PFSK-1 (cell line): ENCODE measurements at regions not wholly inside any gene's neighbourhood (a gene's known extent, or its start where the extent isn't known, plus 50 kb on each side); places are given as distances from the start of the nearest gene placed in this dataset.

ENCODE experiments used
- FOXP2 ChIP-seq: optimal IDR thresholded peaks from 2 replicates; pipeline ENCODE3; 2011; ENCODE audit warnings: borderline replicate concordance, control low read depth, inconsistent platforms; ENCODE audit not compliant: insufficient read depth; ENCODE audit errors: extremely low read length, extremely low read depth
- POLR2AphosphoS5 ChIP-seq: IDR thresholded peaks from 2 replicates; pipeline ENCODE4 v1.6.1; 2012; ENCODE audit warnings: low read depth, mild to moderate bottlenecking, control low read depth, low read length, moderate library complexity
- REST ChIP-seq, 2 experiments: IDR thresholded peaks; 2 replicates each; pipeline versions ENCODE4 v1.6.1 to v1.8.0; 2011 to 2012; ENCODE audit warnings: low read depth in 2 of 2, low read length in 2 of 2, control low read depth in 1 of 2, inconsistent platforms in 1 of 2, mild to moderate bottlenecking in 1 of 2, moderate library complexity in 1 of 2; ENCODE audit not compliant: insufficient read depth in 1 of 2
- SIN3A ChIP-seq: IDR thresholded peaks from 2 replicates; pipeline ENCODE4 v1.6.1; 2012; ENCODE audit warnings: mild to moderate bottlenecking, low read length, moderate library complexity, borderline replicate concordance; ENCODE audit not compliant: insufficient read depth
- TAF1 ChIP-seq: IDR thresholded peaks from 2 replicates; pipeline ENCODE4 v1.6.1; 2012; ENCODE audit warnings: low read length, control low read depth, borderline replicate concordance; ENCODE audit not compliant: insufficient read depth

GRCh38 chr5:52476346-52476745 is 311.4 kb upstream of the ITGA1 start:
- TF ChIP-seq FOXP2 (no peak), TAF1 (no peak), POLR2AphosphoS5 (no peak), SIN3A (no peak), REST (IDR thresholded peaks at IDR 0.05; ENCODE audit: insufficient read depth in 1 of 2, low read depth in 2 of 2, low read length in 2 of 2) (no peak)

GRCh38 chr5:52481201-52481600 is 306.5 kb upstream of the ITGA1 start:
- TF ChIP-seq FOXP2 (no peak), REST (IDR thresholded peaks at IDR 0.05; ENCODE audit: insufficient read depth in 1 of 2, low read depth in 2 of 2, low read length in 2 of 2) (no peak), TAF1 (no peak), POLR2AphosphoS5 (no peak), SIN3A (no peak)

GRCh38 chr5:52481851-52482250 is 305.9 kb upstream of the ITGA1 start:
- TF ChIP-seq FOXP2: no peak
- TF ChIP-seq TAF1: no peak
- no peak for TF ChIP-seq REST (IDR thresholded peaks at IDR 0.05; ENCODE audit: insufficient read depth in 1 of 2, low read depth in 2 of 2, low read length in 2 of 2)
- no peak for TF ChIP-seq POLR2AphosphoS5

GRCh38 chr5:52491071-52491787 is 296.5 kb upstream of the ITGA1 start:
- no peak for TF ChIP-seq TAF1
- TF ChIP-seq SIN3A: no peak
- TF ChIP-seq REST (IDR thresholded peaks at IDR 0.05; ENCODE audit: insufficient read depth in 1 of 2, low read depth in 2 of 2, low read length in 2 of 2): no peak
- TF ChIP-seq POLR2AphosphoS5: no peak
- no peak for TF ChIP-seq FOXP2
